Endothelial cell of umbilical vein (primary cell): ENCODE measurements at regions not wholly inside any gene's neighbourhood (a gene's known extent, or its start where the extent isn't known, plus 50 kb on each side); places are given as distances from the start of the nearest gene placed in this dataset.

Experiments used
- BruUV-seq: library from RNA; stranded (reverse); fragments of 400-500 nt; replicated peaks from 2 replicates; lab custom pipeline; 2021; lab: Mats Ljungman, UMichigan
- CTCF ChIA-PET: fragments of 300-600, 350-600 bp; sonication (Branson Sonifier 250); formaldehyde crosslinking; loops from one replicate; lab custom pipeline; 2021; ENCODE audit warnings: antibody characterized with exemption, inconsistent platforms; lab: Charles Lee
- POLR2A ChIA-PET: fragments of 300-600, 350-600 bp; sonication (Branson Sonifier 250); formaldehyde crosslinking; loops from one replicate; lab custom pipeline; 2021; ENCODE audit warnings: antibody characterized with exemption, inconsistent platforms; lab: Charles Lee
- DNase-seq: peaks from one replicate; pipeline ENCODE4 v3.0.0-alpha.2; 2011; ENCODE audit warnings: low read depth, low spot score
- FAIRE-seq: peaks from 2 replicates; lab custom pipeline; 2011; peaks lifted over from hg19 to GRCh38; lab: Jason Lieb, UNC
- H2AFZ ChIP-seq: 2 replicates; pipeline ENCODE4 v1.6.0; 2012; ENCODE audit warnings: low read depth, low read length, control low read depth, inconsistent platforms
- H3K27ac ChIP-seq: 2 replicates; pipeline ENCODE4 v1.5.1; 2011; ENCODE audit warnings: low read depth, mild to moderate bottlenecking, control low read depth, low read length, moderate library complexity; ENCODE audit not compliant: insufficient read depth
- H3K27me3 ChIP-seq, 2 experiments: 2 replicates each; pipeline versions ENCODE4 v1.6.0 to v1.6.1; 2011; ENCODE audit warnings: low read length in 2 of 2, mixed read lengths in 1 of 2; ENCODE audit not compliant: control insufficient read depth in 2 of 2, insufficient read depth in 2 of 2
- H3K36me3 ChIP-seq, 2 experiments: 2 replicates in 1 of 2; 3 replicates in 1 of 2; pipeline ENCODE4 v1.5.1; 2011; ENCODE audit warnings: low read length in 2 of 2, mild to moderate bottlenecking in 1 of 2, moderate library complexity in 1 of 2; ENCODE audit not compliant: control insufficient read depth in 2 of 2, insufficient read depth in 2 of 2; ENCODE audit errors: extremely low read depth in 1 of 2
- H3K4me1 ChIP-seq: 3 replicates; pipeline ENCODE4 v1.5.1; 2011; ENCODE audit warnings: mild to moderate bottlenecking, low read length; ENCODE audit not compliant: control insufficient read depth, insufficient read depth; ENCODE audit errors: extremely low read depth
- H3K4me2 ChIP-seq: 2 replicates; pipeline ENCODE4 v1.6.1; 2011; ENCODE audit warnings: low read length, control low read depth, mixed read lengths; ENCODE audit not compliant: insufficient read depth
- H3K4me3 ChIP-seq, 3 experiments: fragments of 200-600 bp in 1 of 3; sonication (generic), shearing (Covaris generic) in 1 of 3; replicated peaks in 1 of 3; 2 replicates each; pipeline ENCODE4 v1.5.1; 2011 to 2016; ENCODE audit warnings: control low read depth in 3 of 3, low read length in 3 of 3, mild to moderate bottlenecking in 2 of 3, inconsistent platforms in 1 of 3, low read depth in 1 of 3, moderate library complexity in 1 of 3; ENCODE audit not compliant: insufficient read depth in 1 of 3
- H3K79me2 ChIP-seq: 2 replicates; pipeline ENCODE4 v1.6.0; 2012; ENCODE audit warnings: low read length, inconsistent platforms; ENCODE audit not compliant: control insufficient read depth, insufficient read depth
- H3K9ac ChIP-seq: replicated peaks from 2 replicates; pipeline ENCODE3; 2011; ENCODE audit warnings: low read length, control low read depth; ENCODE audit not compliant: insufficient read depth; ENCODE audit errors: extremely low read depth
- H3K9me1 ChIP-seq: replicated peaks from 3 replicates; pipeline ENCODE4 v1.6.0; 2011; ENCODE audit warnings: mild to moderate bottlenecking, low read length; ENCODE audit not compliant: control insufficient read depth, insufficient read depth; ENCODE audit errors: extremely low read depth
- H3K9me3 ChIP-seq: replicated peaks from 2 replicates; pipeline ENCODE4 v1.5.1; 2012; ENCODE audit warnings: low read length, inconsistent platforms; ENCODE audit not compliant: control insufficient read depth, insufficient read depth
- H4K20me1 ChIP-seq: replicated peaks from 2 replicates; pipeline ENCODE3; 2011; ENCODE audit warnings: mild to moderate bottlenecking, low read length; ENCODE audit not compliant: control insufficient read depth, insufficient read depth; ENCODE audit errors: extremely low read depth
- CTCF ChIP-seq, 2 donors: IDR thresholded peaks; 1 replicate in 1 of 2; 2 replicates in 1 of 2; pipeline ENCODE4 v1.5.1; 2011; ENCODE audit warnings: low read length in 2 of 2, mild to moderate bottlenecking in 2 of 2, moderate library complexity in 2 of 2, control low read depth in 1 of 2, inconsistent platforms in 1 of 2, low read depth in 1 of 2; ENCODE audit not compliant: insufficient read depth in 1 of 2; ENCODE audit errors: extremely low read depth in 1 of 2
- EZH2 ChIP-seq: IDR thresholded peaks from 2 replicates; pipeline ENCODE4 v1.6.1; 2012; ENCODE audit warnings: borderline replicate concordance, low read depth, mild to moderate bottlenecking, moderate library complexity, low read length, inconsistent platforms; ENCODE audit not compliant: severe bottlenecking
- FOS ChIP-seq: IDR thresholded peaks from 2 replicates; pipeline ENCODE4 v1.6.1; 2011; ENCODE audit warnings: mild to moderate bottlenecking, low read length, moderate library complexity, borderline replicate concordance; ENCODE audit not compliant: insufficient read depth
- GATA2 ChIP-seq: IDR thresholded peaks from 2 replicates; pipeline ENCODE4 v1.7.0; 2011; ENCODE audit warnings: low read depth, mild to moderate bottlenecking, moderate library complexity, mixed read lengths, low read length; ENCODE audit not compliant: insufficient read length, insufficient read depth
- JUN ChIP-seq: IDR thresholded peaks from 2 replicates; pipeline ENCODE4 v1.6.1; 2011; ENCODE audit warnings: borderline replicate concordance, low read depth; ENCODE audit not compliant: insufficient read length, insufficient read depth
- MAX ChIP-seq: IDR thresholded peaks from 2 replicates; pipeline ENCODE4 v1.6.1; 2011; ENCODE audit not compliant: insufficient read depth, insufficient read length
- MYC ChIP-seq: IDR thresholded peaks from one replicate; pipeline ENCODE4 v1.6.1; 2011; ENCODE audit warnings: mild to moderate bottlenecking, low read depth, low read length
- POLR2A ChIP-seq: IDR thresholded peaks from 2 replicates; pipeline ENCODE4 v1.6.1; 2012; ENCODE audit warnings: low read depth, mild to moderate bottlenecking, control low read depth, low read length
- POLR2AphosphoS5 ChIP-seq: IDR thresholded peaks from 2 replicates; pipeline ENCODE4 v1.6.1; 2012; ENCODE audit warnings: low read depth, mild to moderate bottlenecking, control low read depth, low read length, moderate library complexity; ENCODE audit not compliant: insufficient read depth
- dilution Hi-C: fragments of 300-500 bp; cut with MboI; formaldehyde crosslinking; loops from one replicate; pipeline ENCODE4 v1.15.0; 2019; ENCODE audit warnings: low sequenced_read_pairs; ENCODE audit not compliant: extremely low pct_ligation_motif_present
- intact Hi-C: fragments of 100-400 bp; cut with micrococcal nuclease; formaldehyde crosslinking; loops from one replicate; pipeline ENCODE4 v1.10.0; 2022

- TF ChIP-seq POLR2AphosphoS5 (no peak), JUN (no peak), FOS (no peak), MYC (no peak), POLR2A (no peak), EZH2 (no peak)
- Histone ChIP-seq H3K9me3 (no peaks in the 10 kb centered on the region), H3K27me3 (no peaks in the 10 kb centered on the region), H4K20me1 (no peaks in the 10 kb centered on the region), H3K79me2 (no peaks in the 10 kb centered on the region), H3K9ac (no peak overlapping the region), H3K36me3 (no peaks in the 10 kb centered on the region), H3K9me1 (no peaks in the 10 kb centered on the region), H3K4me1 (no peaks in the 10 kb centered on the region), H3K27ac (no peak overlapping the region), H2AFZ (no peak overlapping the region), H3K4me3 (no peak overlapping the region), H3K4me2 (no peak overlapping the region)
- dilution Hi-C loops (no loop called here), intact Hi-C loops (no loop called here)
- BruUV-seq: no TSS peak
- no peak for DNase-seq
- no peak for FAIRE-seq
- ChIA-PET CTCF (no interaction called here), POLR2A (no interaction called here)
Measured at GRCh38 chr11:39255648-39256047, 2203.8 kb downstream of the LRRC4C start.

- H3K4me3 ChIP-seq: no peak overlapping the region
- no peaks in the 10 kb centered on the region for H3K4me1 ChIP-seq
- FAIRE-seq (no peak), DNase-seq (no peak)
- H3K9me3 ChIP-seq: peaks cover 2% of the 10 kb centered on the region
- TF ChIP-seq POLR2A: no peak
- no peak for TF ChIP-seq FOS
- no peak for TF ChIP-seq CTCF (IDR thresholded peaks at IDR 0.05; ENCODE audit: extremely low read depth in 1 of 2, insufficient read depth in 1 of 2, low read depth in 1 of 2, low read length in 2 of 2)
- no peak for TF ChIP-seq GATA2
- TF ChIP-seq MAX: no peak
- no peak for TF ChIP-seq MYC
- TF ChIP-seq JUN: no peak
- TF ChIP-seq POLR2AphosphoS5: no peak
- no peak for TF ChIP-seq EZH2
- H3K27ac ChIP-seq: no peak overlapping the region
- H2AFZ ChIP-seq: no peak overlapping the region
- H3K9me1 ChIP-seq: no peaks in the 10 kb centered on the region
- no peaks in the 10 kb centered on the region for H3K36me3 ChIP-seq
- H3K27me3 ChIP-seq: no peaks in the 10 kb centered on the region
- no peaks in the 10 kb centered on the region for H3K79me2 ChIP-seq
- dilution Hi-C loops (no loop called here), intact Hi-C loops (no loop called here)
- BruUV-seq: no TSS peak
- CTCF ChIA-PET: no interaction called here
- POLR2A ChIA-PET: no interaction called here
- H4K20me1 ChIP-seq: no peaks in the 10 kb centered on the region
- H3K4me2 ChIP-seq: no peak overlapping the region
- H3K9ac ChIP-seq: no peak overlapping the region
Measured at GRCh38 chr11:39249566-39250365, 2209.7 kb downstream of the LRRC4C start.
